HEK293T (cell line): ENCODE measurements at regions not wholly inside any gene's neighbourhood (a gene's known extent, or its start where the extent isn't known, plus 50 kb on each side); places are given as distances from the start of the nearest gene placed in this dataset.

Experiments
- CTCF ChIA-PET: fragments of 350-600 bp; formaldehyde crosslinking; extraction: SDS; loops from one replicate; lab custom pipeline; 2021; ENCODE audit warnings: antibody characterized with exemption, inconsistent platforms; lab: Yijun Ruan, JAX
- POLR2A ChIA-PET: fragments of 350-600 bp; formaldehyde crosslinking; extraction: SDS; loops from one replicate; lab custom pipeline; 2020; ENCODE audit warnings: antibody characterized with exemption, inconsistent platforms; lab: Yijun Ruan, JAX
- DNase-seq: peaks from one replicate; pipeline ENCODE4 v3.0.0; 2012; ENCODE audit warnings: mixed read lengths; ENCODE audit errors: extremely low spot score
- ARNT ChIP-seq: fragments of 450-650 bp; IDR thresholded peaks from 2 replicates; pipeline ENCODE4 v1.6.1; 2017; ENCODE audit warnings: mild to moderate bottlenecking
- BHLHE40 ChIP-seq: fragments of 450-650 bp; IDR thresholded peaks from 2 replicates; pipeline ENCODE4 v1.6.1; 2016; ENCODE audit warnings: mild to moderate bottlenecking, moderate library complexity, borderline replicate concordance
- CTBP1 ChIP-seq: fragments of 450-650 bp; IDR thresholded peaks from 2 replicates; pipeline ENCODE4 v1.6.1; 2016; ENCODE audit warnings: borderline replicate concordance
- ELF4 ChIP-seq: fragments of 450-650 bp; IDR thresholded peaks from 2 replicates; pipeline ENCODE4 v1.6.1; 2017; ENCODE audit warnings: antibody characterized with exemption
- FOXA1 ChIP-seq: fragments of 450-650 bp; IDR thresholded peaks from 2 replicates; pipeline ENCODE4 v1.6.1; 2016; ENCODE audit warnings: mild to moderate bottlenecking
- FOXK2 ChIP-seq: fragments of 450-650 bp; IDR thresholded peaks from 2 replicates; pipeline ENCODE4 v1.6.1; 2016; ENCODE audit warnings: mild to moderate bottlenecking
- FOXM1 ChIP-seq: fragments of 450-650 bp; IDR thresholded peaks from 2 replicates; pipeline ENCODE4 v1.6.1; 2017; ENCODE audit warnings: mild to moderate bottlenecking, borderline replicate concordance
- HDGF ChIP-seq: fragments of 450-650 bp; IDR thresholded peaks from 2 replicates; pipeline ENCODE4 v1.6.1; 2017; ENCODE audit warnings: antibody characterized with exemption, borderline replicate concordance
- L3MBTL2 ChIP-seq: fragments of 450-650 bp; conservative IDR thresholded peaks from 2 replicates; pipeline ENCODE4 v1.6.1; 2016; ENCODE audit warnings: mild to moderate bottlenecking
- LEF1 ChIP-seq: fragments of 450-650 bp; IDR thresholded peaks from 2 replicates; pipeline ENCODE4 v1.6.1; 2017; ENCODE audit warnings: mild to moderate bottlenecking, borderline replicate concordance
- NFRKB ChIP-seq: fragments of 450-650 bp; IDR thresholded peaks from 2 replicates; pipeline ENCODE4 v1.6.1; 2016; ENCODE audit warnings: mild to moderate bottlenecking, moderate library complexity
- PKNOX1 ChIP-seq: fragments of 450-650 bp; IDR thresholded peaks from 2 replicates; pipeline ENCODE4 v1.6.1; 2016
- SP1 ChIP-seq: fragments of 450-650 bp; IDR thresholded peaks from 2 replicates; pipeline ENCODE4 v1.6.1; 2017
- SUZ12 ChIP-seq: fragments of 450-650 bp; IDR thresholded peaks from 2 replicates; pipeline ENCODE4 v1.6.1; 2016; ENCODE audit warnings: mild to moderate bottlenecking
- TARDBP ChIP-seq: fragments of 450-650 bp; IDR thresholded peaks from 2 replicates; pipeline ENCODE4 v1.6.1; 2016
- ZNF384 ChIP-seq: fragments of 450-650 bp; IDR thresholded peaks from 2 replicates; pipeline ENCODE4 v1.6.1; 2016

DNA sequence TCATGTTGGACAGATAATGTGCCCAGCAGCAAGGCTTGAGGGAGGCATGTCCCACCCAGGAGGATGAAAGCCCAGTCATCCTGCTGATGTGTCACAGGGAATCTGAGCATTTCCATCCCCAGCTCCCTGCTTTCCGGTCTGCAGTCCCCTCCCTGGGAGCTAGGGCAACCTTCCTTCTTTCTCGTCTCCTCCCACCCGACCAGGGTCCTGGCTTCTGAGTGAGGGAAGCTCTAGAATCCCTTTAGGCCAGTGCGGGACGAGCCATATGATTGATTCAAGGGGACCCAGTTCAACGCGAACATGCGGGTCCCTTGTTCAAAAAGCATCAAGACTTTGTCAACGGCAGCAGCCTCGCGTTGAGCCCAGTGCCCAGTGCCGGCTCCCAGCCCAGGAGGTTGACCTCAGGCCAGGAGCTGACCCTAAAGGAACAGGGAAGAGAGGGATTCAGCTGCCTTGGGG is 96.7 kb upstream of the TMPRSS2 start:
- POLR2A ChIA-PET = no interaction called here
- no peak for DNase-seq
- CTCF ChIA-PET = interaction anchor here (1.1 kb wide), 1 partner anchor 321 kb away, joined by 3 read pairs; no protein-coding TSS in a partner anchor
- TF ChIP-seq L3MBTL2 (no peak), CTBP1 (no peak), TARDBP (no peak), PKNOX1 (no peak), HDGF (no peak), ZNF384 (no peak), LEF1 (no peak), SP1 (no peak), FOXA1 (no peak), ARNT (no peak), BHLHE40 (no peak)

DNA sequence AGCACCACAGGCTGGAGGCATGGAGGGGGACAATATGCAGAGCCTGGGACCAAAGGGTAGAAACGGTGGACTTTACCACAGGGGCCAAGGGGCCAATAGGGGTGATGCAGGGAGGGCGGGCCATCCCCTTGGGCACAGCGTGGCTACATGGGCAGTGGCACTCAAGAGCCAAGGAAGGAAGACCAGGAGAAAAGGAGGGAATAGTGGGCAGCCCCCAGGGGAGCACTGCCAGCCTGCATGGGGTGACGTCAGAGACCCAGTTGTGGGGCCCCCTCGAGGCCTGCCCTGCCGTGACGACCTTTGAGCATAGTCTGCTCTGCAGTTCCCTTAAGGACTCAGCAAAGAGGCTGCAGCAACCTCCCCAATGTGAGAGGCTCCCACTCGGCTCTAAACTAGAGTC is 95.5 kb upstream of the TMPRSS2 start:
- POLR2A ChIA-PET = no interaction called here
- CTCF ChIA-PET = interaction anchor here (1.1 kb wide), 1 partner anchor 320 kb away, joined by 3 read pairs; no protein-coding TSS in a partner anchor
- DNase-seq = no peak
- TF ChIP-seq NFRKB (no peak), FOXK2 (no peak), FOXA1 (no peak), HDGF (no peak), SP1 (no peak), PKNOX1 (no peak), ELF4 (no peak), ZNF384 (no peak)

GRCh38 chr21:41602531-41602930 is 94.6 kb upstream of the TMPRSS2 start:
- POLR2A ChIA-PET = no interaction called here
- no peak for DNase-seq
- TF ChIP-seq FOXK2 = no peak
- no peak for TF ChIP-seq SP1
- no peak for TF ChIP-seq HDGF
- TF ChIP-seq FOXM1 = no peak
- TF ChIP-seq FOXA1 = no peak
- no peak for TF ChIP-seq L3MBTL2
- no peak for TF ChIP-seq ZNF384
- no peak for TF ChIP-seq ELF4
- TF ChIP-seq BHLHE40 = no peak
- no peak for TF ChIP-seq NFRKB
- TF ChIP-seq LEF1 = no peak
- CTCF ChIA-PET = no interaction called here

DNA sequence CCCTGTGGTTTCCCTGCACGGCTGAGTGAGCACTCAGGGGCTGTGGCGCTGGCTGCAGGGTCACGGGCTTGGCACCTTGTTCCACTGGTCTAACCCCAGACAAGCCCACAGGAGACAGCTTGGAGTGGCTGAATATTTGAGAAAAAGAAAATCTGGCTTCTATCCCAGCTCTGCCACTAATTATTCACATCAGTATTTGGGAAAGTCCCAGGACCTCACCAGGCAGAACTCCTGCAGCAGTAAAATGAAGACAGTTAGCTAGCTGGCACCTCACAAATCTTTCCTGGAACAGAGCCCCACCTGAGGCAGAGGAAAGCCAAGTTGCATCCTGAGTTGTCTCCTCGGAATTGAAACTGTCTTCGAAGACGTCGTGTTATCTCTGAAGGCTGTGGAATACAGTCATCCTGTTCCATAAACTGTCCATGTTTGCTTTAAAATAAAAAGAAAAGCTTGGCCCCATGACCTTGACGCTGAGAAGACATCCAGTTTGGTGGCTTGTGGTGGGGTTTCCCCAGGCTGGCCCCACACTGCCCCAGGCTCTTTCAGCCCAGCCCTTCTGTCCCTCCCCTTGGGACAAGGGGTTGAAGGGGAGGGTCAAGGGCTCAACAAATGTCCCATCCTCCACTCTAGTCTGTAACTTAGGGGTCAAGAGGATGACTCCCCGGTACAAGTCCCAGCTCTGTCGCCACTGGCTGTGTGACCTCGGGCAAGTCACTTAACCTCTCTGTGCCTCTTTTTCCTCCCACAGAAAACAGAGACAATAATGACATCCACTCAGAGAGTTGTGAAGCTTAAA is 93.8 kb upstream of the TMPRSS2 start:
- no peak for DNase-seq
- TF ChIP-seq ZNF384 (no peak), HDGF (no peak), FOXM1 (no peak), SUZ12 (no peak), LEF1 (no peak), PKNOX1 (no peak), BHLHE40 (no peak), L3MBTL2 (no peak), ELF4 (no peak), FOXK2 (no peak), SP1 (no peak), TARDBP (no peak), CTBP1 (no peak), FOXA1 (no peak), ARNT (no peak), NFRKB (no peak)
- CTCF ChIA-PET = interaction anchor here (1.1 to 1.4 kb wide), 2 partner anchors 8 to 11 kb away, joined by 3 to 4 read pairs; no protein-coding TSS in a partner anchor
- POLR2A ChIA-PET = no interaction called here

DNA sequence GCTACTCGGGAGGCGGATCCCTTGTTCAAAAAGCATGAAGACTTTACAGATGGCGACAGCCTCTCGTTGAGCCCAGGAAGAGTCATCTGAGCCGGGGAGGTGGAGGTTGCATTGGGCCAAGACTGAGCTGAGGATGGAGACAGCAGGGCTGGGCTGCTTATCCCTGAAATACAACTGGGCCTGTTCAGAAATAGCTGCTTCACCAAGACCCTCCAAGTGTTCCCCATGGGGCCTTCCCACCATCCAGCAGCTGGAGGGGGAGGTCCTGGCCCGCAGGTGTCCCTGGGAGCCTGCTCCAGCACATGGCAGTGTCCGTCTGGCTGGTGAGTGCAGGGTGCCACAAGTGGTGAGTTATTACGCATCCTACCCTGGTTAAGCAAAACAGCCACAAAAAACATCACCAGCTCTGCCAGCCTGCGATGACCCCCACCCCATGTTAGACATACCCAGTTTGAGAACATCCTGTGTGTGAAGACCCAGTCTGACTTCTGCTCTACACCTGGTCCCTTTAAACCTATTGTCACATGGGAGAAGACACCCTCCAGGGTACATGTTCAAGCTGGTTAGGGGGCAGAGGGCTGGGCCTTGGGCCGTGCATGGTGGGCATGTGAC is 93.1 kb upstream of the TMPRSS2 start:
- no peak for DNase-seq
- TF ChIP-seq FOXM1 = no peak
- no peak for TF ChIP-seq CTBP1
- TF ChIP-seq NFRKB = no peak
- no peak for TF ChIP-seq LEF1
- TF ChIP-seq FOXA1 = no peak
- no peak for TF ChIP-seq SUZ12
- TF ChIP-seq ARNT = no peak
- TF ChIP-seq HDGF = no peak
- TF ChIP-seq PKNOX1 = no peak
- no peak for TF ChIP-seq SP1
- TF ChIP-seq TARDBP = no peak
- TF ChIP-seq BHLHE40 = no peak
- no peak for TF ChIP-seq ZNF384
- TF ChIP-seq L3MBTL2 = no peak
- TF ChIP-seq FOXK2 = no peak
- no peak for TF ChIP-seq ELF4
- POLR2A ChIA-PET = no interaction called here
- CTCF ChIA-PET = interaction anchor here (1.1 to 1.4 kb wide), 2 partner anchors 9 to 11 kb away, joined by 3 to 4 read pairs; no protein-coding TSS in a partner anchor
